NCI-H1694 (cell line): ENCODE measurements at regions not wholly inside any gene's neighbourhood (a gene's known extent, or its start where the extent isn't known, plus 50 kb on each side); places are given as distances from the start of the nearest gene placed in this dataset.

ENCODE experiments used
- DNase-seq: peaks from one replicate; lab custom pipeline; 2025; lab: John Stamatoyannopoulos, UW

- DNase-seq = no peak
Measured at GRCh38 chr1:58891347-58891746, 107.5 kb upstream of the JUN start.

- DNase-seq = peak; percentile 75
Measured at GRCh38 chr1:58893257-58893869, 109.5 kb upstream of the JUN start.

- no peak for DNase-seq
Measured at GRCh38 chr1:58895082-58895481, 111.2 kb upstream of the JUN start.

- no peak for DNase-seq
Measured at GRCh38 chr1:58895559-58896145, 111.8 kb upstream of the JUN start.

GRCh38 chr1:58896246-58897183, 112.7 kb upstream of the JUN start:
- no peak for DNase-seq

GRCh38 chr1:58898739-58899586, 115.1 kb upstream of the JUN start:
- DNase-seq = no peak

- DNase-seq = no peak
Measured at GRCh38 chr1:58899587-58900271, 115.9 kb upstream of the JUN start.

GRCh38 chr1:58900396-58900795, 116.5 kb upstream of the JUN start:
- no peak for DNase-seq

GRCh38 chr1:58901008-58901407, 117.2 kb upstream of the JUN start:
- no peak for DNase-seq

- DNase-seq = no peak
Measured at GRCh38 chr1:58902830-58903513, 119.1 kb upstream of the JUN start.

- no peak for DNase-seq
Measured at GRCh38 chr1:58903514-58904298, 119.9 kb upstream of the JUN start.

GRCh38 chr1:58904299-58905125, 120.7 kb upstream of the JUN start:
- DNase-seq = no peak

- DNase-seq = no peak
Measured at GRCh38 chr1:58905126-58905490, 121.3 kb upstream of the JUN start.

GRCh38 chr1:58905628-58906221, 121.9 kb upstream of the JUN start:
- no peak for DNase-seq

GRCh38 chr1:58907398-58907797, 123.6 kb upstream of the JUN start:
- DNase-seq = no peak

GRCh38 chr1:58908561-58909560, 125.0 kb upstream of the JUN start:
- DNase-seq = no peak

GRCh38 chr1:58909914-58910681, 126.3 kb upstream of the JUN start:
- no peak for DNase-seq
